T47D (cell line): ENCODE measurements at regions not wholly inside any gene's neighbourhood (a gene's known extent, or its start where the extent isn't known, plus 50 kb on each side); places are given as distances from the start of the nearest gene placed in this dataset.
A peak's percentile ranks its signal among the peaks of the same experiment; 100 is the strongest.

Source experiments
- DNase-seq, 2 experiments: peaks; one replicate each; pipeline versions ENCODE4 v3.0.0 to v3.0.0-alpha.2; 2011 to 2012; ENCODE audit warnings: low read depth in 1 of 2, low spot score in 1 of 2
- JUND ChIP-seq: IDR thresholded peaks from 2 replicates; pipeline ENCODE4 v1.6.1; 2012; ENCODE audit warnings: low read depth
- in situ Hi-C: cut with HindIII; loops from 2 replicates; pipeline ENCODE4 v1.10.0; 2016; ENCODE audit warnings: low sequenced_read_pairs, low pct_unique_long_range_greater_than_20kb

DNA sequence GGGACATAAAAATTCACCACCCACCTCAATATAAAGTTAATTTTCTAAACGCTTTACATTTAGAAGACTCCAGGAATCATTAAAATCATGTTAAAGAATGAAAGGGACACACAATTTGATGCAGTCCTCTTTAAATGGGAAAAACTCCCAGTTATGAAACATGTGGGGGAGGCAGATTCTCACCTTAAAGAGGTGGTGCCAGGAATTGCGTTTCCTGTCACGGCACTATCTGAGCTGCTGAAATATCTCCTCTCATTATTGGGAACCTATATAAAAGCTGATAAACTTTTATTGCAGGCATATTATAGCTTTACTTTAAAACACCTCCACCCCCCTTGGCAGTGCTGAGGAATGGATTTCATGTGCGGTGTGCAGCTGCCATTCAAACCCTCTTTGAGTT, 94.8 kb upstream of the SORCS3 start:
- in situ Hi-C loops: no loop called here
- DNase-seq: no peak
- no peak for TF ChIP-seq JUND

GRCh38 chr10:104546756-104547155, 94.3 kb upstream of the SORCS3 start:
- no peak for TF ChIP-seq JUND
- DNase-seq: peak in 1 of 2 experiments; percentile 40
- in situ Hi-C loops: no loop called here

DNA sequence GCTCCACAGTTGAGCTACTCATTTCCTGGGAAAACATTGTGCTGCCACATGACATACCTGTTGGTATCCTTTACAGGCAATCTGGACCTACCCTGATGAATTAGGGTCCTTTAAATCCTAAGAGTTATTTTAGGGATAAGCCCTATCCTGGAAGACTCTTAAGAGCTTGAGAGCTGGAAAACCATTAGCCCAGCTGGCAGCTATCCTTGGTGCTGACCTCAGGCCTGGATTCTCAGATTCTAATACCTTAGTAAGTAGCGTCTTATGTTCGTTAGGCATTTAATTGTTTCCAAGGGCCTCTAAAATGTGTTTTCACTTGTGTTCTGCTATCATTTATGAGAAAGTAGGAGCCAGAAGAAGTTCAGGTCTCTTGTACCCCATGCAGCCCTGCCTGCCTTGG, 93.0 kb upstream of the SORCS3 start:
- no peak for TF ChIP-seq JUND
- DNase-seq: peak; percentile 16 to 65
- in situ Hi-C loops: no loop called here

DNA sequence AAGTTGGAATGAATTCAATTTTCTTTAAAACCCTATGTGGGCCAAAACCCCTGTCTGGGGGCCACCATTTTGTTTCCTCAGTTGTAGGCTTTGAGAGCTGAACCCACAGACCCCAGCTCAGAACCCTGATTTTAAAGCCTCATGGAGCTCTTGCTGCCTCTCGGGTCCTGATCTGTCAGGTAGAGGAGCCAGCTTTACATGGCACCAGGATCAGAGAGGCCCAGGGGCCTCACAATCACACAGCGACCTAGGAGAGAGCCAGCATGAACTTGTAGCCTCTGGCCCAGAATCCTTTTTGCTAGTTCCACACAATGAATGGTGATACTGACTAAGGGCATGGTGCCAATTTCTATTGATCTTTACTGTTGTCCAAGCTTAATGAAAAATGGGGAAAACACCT, 84.3 kb upstream of the SORCS3 start:
- DNase-seq: no peak
- in situ Hi-C loops: no loop called here
- no peak for TF ChIP-seq JUND

DNA sequence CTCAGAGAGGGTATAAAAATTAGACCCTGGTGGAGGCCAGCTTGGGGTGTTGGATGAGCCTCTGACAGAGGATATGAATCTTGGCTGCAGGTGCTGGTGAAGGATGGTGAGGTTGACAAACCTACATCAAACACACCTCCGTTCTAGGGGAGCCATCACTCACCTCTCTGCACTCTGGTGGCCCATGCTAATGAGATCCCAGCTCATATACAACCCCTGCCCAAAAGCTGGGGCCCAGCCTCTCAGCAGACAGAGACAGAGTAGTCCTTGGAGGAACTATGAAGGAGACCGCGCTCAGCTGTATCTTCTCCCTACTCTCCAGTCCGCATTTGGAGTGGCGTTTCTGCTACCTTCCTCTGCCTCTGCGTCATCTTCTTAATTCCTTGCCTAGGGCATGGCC, 83.1 kb upstream of the SORCS3 start:
- DNase-seq: no peak
- in situ Hi-C loops: no loop called here
- TF ChIP-seq JUND: no peak

- in situ Hi-C loops: no loop called here
- no peak for DNase-seq
- TF ChIP-seq JUND: no peak
Observed at GRCh38 chr10:104559935-104560334, 81.2 kb upstream of the SORCS3 start.

- in situ Hi-C loops: no loop called here
- TF ChIP-seq JUND: no peak
- no peak for DNase-seq
Observed at GRCh38 chr10:104563051-104563450, 78.0 kb upstream of the SORCS3 start.

- in situ Hi-C loops: no loop called here
- TF ChIP-seq JUND: peak; percentile 70
- DNase-seq: no peak
Observed at GRCh38 chr10:104563548-104563947, 77.5 kb upstream of the SORCS3 start.

- in situ Hi-C loops: no loop called here
- TF ChIP-seq JUND: no peak
- no peak for DNase-seq
Observed at GRCh38 chr10:104574427-104574826, 66.7 kb upstream of the SORCS3 start.

DNA sequence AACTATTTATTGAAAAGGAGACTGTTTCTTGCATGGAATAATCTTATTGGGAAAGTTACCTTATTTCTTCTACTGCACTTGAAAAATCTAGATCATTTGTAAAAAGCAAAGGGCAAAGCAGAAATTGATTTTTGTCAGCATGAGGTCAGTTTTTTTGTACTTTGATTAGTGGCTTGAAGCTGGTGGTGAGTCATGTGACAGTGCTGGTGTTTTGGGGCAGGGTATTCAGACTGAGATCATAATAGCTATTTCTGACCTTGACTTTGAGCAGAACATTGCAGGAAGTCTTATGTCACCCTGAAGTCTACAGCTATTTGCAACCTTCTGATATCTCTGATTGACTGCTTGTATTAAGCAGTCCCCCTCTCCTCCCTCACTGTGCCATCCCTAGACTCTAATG, 66.3 kb upstream of the SORCS3 start:
- no peak for DNase-seq
- in situ Hi-C loops: no loop called here
- TF ChIP-seq JUND: no peak

- TF ChIP-seq JUND: no peak
- in situ Hi-C loops: no loop called here
- no peak for DNase-seq
Observed at GRCh38 chr10:104576611-104577010, 64.5 kb upstream of the SORCS3 start.

DNA sequence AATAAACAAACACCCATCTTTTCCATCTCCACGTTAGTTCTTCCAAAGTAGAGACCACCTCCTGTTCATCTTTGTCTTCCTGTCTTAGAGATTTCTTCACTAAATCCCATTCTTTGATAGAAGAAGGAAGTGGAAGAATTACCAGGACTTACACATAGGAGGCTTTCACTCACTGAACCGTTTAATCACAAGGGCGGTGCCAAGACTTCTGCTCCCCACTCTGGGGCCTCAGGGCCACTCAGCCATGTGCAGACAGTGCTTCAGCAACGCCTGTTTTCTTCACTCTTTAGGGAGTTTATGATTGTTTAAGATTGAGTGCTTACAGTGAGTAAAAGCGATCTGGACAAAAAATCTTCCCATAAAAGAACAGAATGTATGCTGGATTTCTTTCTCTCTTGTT, 63.9 kb upstream of the SORCS3 start:
- no peak for TF ChIP-seq JUND
- in situ Hi-C loops: no loop called here
- DNase-seq: no peak

GRCh38 chr10:104577861-104578521, 63.1 kb upstream of the SORCS3 start:
- no peak for TF ChIP-seq JUND
- peak in 1 of 2 experiments; percentile 10 for DNase-seq
- in situ Hi-C loops: no loop called here

DNA sequence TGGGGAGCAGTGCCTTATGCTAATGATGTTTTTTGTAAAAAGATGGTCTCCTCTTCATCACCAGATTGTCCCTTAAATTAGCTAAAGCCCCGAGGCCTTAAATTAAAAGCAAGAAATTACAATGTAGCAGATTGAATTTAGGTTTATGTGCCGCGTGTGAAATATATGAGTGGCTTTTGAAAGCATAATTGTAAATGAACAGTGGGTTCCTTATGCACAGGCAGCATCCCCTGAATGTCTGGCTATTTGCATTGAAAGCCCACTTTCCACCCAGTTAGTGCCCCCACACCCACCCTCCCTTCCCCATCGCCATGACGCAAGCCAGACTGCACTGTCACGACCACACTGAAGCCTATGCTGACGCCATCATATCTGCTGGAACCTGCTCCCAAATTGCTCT, 62.4 kb upstream of the SORCS3 start:
- TF ChIP-seq JUND: no peak
- no peak for DNase-seq
- in situ Hi-C loops: no loop called here
